ENCODE measurements at regions not wholly inside any gene's neighbourhood (a gene's known extent, or its start where the extent isn't known, plus 50 kb on each side); places are given as distances from the start of the nearest gene placed in this dataset.

DNA sequence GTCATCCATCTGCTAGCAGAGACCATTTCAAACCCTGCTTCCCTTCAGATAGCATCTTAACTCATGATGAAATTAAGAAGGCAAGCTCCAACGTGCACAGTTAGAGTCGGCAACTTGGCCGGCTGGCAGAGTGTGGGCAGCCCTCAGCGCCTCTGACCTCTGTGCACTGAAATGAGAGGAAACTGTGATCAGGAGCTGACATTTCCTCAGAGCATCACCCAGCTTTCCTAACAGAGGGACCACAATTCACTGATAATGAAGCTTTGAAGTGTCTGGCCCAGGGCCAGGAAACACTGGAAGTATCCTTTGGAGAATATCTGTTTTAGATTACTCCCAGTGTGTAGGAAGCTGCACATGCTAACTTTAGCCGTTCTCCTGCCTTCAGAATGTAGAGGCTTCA lies 145.0 kb upstream of the ZC3H11B start:
- BruUV-seq (replicated peaks), result no TSS peak
- intact Hi-C loops (cut with micrococcal nuclease), result no loop called here
- H3K4me1 Mint-ChIP-seq (ENCODE audit: insufficient read depth, unreplicated experiment), result no peaks in the 10 kb centered on the region
- peak; percentile 43 for DNase-seq (ENCODE audit: unreplicated experiment)
- H3K27ac Mint-ChIP-seq (ENCODE audit: low read depth, unreplicated experiment), result no peak overlapping the region
- TF ChIP-seq, protein P1, sequence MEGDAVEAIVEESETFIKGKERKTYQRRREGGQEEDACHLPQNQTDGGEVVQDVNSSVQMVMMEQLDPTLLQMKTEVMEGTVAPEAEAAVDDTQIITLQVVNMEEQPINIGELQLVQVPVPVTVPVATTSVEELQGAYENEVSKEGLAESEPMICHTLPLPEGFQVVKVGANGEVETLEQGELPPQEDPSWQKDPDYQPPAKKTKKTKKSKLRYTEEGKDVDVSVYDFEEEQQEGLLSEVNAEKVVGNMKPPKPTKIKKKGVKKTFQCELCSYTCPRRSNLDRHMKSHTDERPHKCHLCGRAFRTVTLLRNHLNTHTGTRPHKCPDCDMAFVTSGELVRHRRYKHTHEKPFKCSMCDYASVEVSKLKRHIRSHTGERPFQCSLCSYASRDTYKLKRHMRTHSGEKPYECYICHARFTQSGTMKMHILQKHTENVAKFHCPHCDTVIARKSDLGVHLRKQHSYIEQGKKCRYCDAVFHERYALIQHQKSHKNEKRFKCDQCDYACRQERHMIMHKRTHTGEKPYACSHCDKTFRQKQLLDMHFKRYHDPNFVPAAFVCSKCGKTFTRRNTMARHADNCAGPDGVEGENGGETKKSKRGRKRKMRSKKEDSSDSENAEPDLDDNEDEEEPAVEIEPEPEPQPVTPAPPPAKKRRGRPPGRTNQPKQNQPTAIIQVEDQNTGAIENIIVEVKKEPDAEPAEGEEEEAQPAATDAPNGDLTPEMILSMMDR (IDR thresholded peaks at IDR 0.05; ENCODE audit: unreplicated experiment), result no peak
- no peaks in the 10 kb centered on the region for H3K9me3 Mint-ChIP-seq (ENCODE audit: unreplicated experiment)
- ChIA-PET POLR2A (no interaction called here), CTCF (interaction anchor here (1.0 kb wide), 1 partner anchor 46 kb away, joined by 3 read pairs; no protein-coding TSS in a partner anchor)
- H3K4me3 Mint-ChIP-seq (ENCODE audit: unreplicated experiment), result no peak overlapping the region
- peaks cover 46% of the 10 kb centered on the region for H3K27me3 Mint-ChIP-seq (ENCODE audit: insufficient read depth, unreplicated experiment)
- no peaks in the 10 kb centered on the region for H3K36me3 Mint-ChIP-seq (ENCODE audit: insufficient read depth, unreplicated experiment)

DNA sequence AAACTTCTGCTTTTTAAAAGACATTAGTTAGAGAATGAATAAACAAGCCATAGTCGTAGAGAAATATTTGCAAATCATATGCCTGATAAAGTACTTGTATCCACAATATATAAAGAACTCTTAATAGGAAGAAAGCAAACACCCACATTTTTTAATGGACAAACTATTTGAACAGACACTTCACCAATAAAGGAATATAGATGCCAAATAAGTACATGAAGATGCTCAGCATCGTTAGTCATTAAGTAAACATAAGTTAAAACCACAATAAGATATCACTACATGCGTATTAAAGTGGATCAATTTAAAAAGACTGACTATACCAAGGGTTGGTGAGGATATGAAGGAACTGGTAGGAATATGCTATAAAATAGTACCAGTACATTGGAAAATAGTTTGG lies 142.3 kb upstream of the ZC3H11B start:
- BruUV-seq (replicated peaks), result no TSS peak
- Mint-ChIP-seq H3K27me3 (ENCODE audit: insufficient read depth, unreplicated experiment) (peaks cover 63% of the 10 kb centered on the region), H3K4me3 (ENCODE audit: unreplicated experiment) (no peak overlapping the region), H3K9me3 (ENCODE audit: unreplicated experiment) (no peaks in the 10 kb centered on the region), H3K4me1 (ENCODE audit: insufficient read depth, unreplicated experiment) (no peaks in the 10 kb centered on the region), H3K36me3 (ENCODE audit: insufficient read depth, unreplicated experiment) (no peaks in the 10 kb centered on the region), H3K27ac (ENCODE audit: low read depth, unreplicated experiment) (no peak overlapping the region)
- TF ChIP-seq, protein P1 (IDR thresholded peaks at IDR 0.05; ENCODE audit: unreplicated experiment), result no peak
- no peak for DNase-seq (ENCODE audit: unreplicated experiment)
- intact Hi-C loops (cut with micrococcal nuclease), result no loop called here
- ChIA-PET CTCF (interaction anchor here (0.5 kb wide), 1 partner anchor 381 kb away, joined by 3 read pairs; no protein-coding TSS in a partner anchor), POLR2A (no interaction called here)

- TF ChIP-seq, protein P1 (IDR thresholded peaks at IDR 0.05; ENCODE audit: unreplicated experiment), result no peak
- no peaks in the 10 kb centered on the region for H3K9me3 Mint-ChIP-seq (ENCODE audit: unreplicated experiment)
- DNase-seq (ENCODE audit: unreplicated experiment), result peak; percentile 45
- intact Hi-C loops (cut with micrococcal nuclease), result no loop called here
- H3K4me1 Mint-ChIP-seq (ENCODE audit: insufficient read depth, unreplicated experiment), result no peaks in the 10 kb centered on the region
- no peak overlapping the region for H3K27ac Mint-ChIP-seq (ENCODE audit: low read depth, unreplicated experiment)
- ChIA-PET POLR2A (no interaction called here), CTCF (interaction anchor here (0.5 kb wide), 1 partner anchor 381 kb away, joined by 3 read pairs; no protein-coding TSS in a partner anchor)
- H3K27me3 Mint-ChIP-seq (ENCODE audit: insufficient read depth, unreplicated experiment), result peaks cover 63% of the 10 kb centered on the region
- BruUV-seq (replicated peaks), result no TSS peak
- H3K4me3 Mint-ChIP-seq (ENCODE audit: unreplicated experiment), result no peak overlapping the region
- H3K36me3 Mint-ChIP-seq (ENCODE audit: insufficient read depth, unreplicated experiment), result no peaks in the 10 kb centered on the region
Measured at GRCh38 chr1:219754767-219755166, 141.9 kb upstream of the ZC3H11B start.

- no peaks in the 10 kb centered on the region for H3K36me3 Mint-ChIP-seq (ENCODE audit: insufficient read depth, unreplicated experiment)
- no peaks in the 10 kb centered on the region for H3K4me1 Mint-ChIP-seq (ENCODE audit: insufficient read depth, unreplicated experiment)
- no peak overlapping the region for H3K4me3 Mint-ChIP-seq (ENCODE audit: unreplicated experiment)
- CTCF ChIA-PET, result interaction anchor here (0.7 to 1.1 kb wide), 3 partner anchors 10 to 366 kb away, joined by 3 to 4 read pairs (median 3); no protein-coding TSS in a partner anchor
- peaks cover 56% of the 10 kb centered on the region for H3K27me3 Mint-ChIP-seq (ENCODE audit: insufficient read depth, unreplicated experiment)
- no peak for DNase-seq (ENCODE audit: unreplicated experiment)
- TF ChIP-seq, protein P1 (IDR thresholded peaks at IDR 0.05; ENCODE audit: unreplicated experiment), result no peak
- intact Hi-C loops (cut with micrococcal nuclease), result no loop called here
- no TSS peak for BruUV-seq (replicated peaks)
- POLR2A ChIA-PET, result no interaction called here
- no peak overlapping the region for H3K27ac Mint-ChIP-seq (ENCODE audit: low read depth, unreplicated experiment)
- H3K9me3 Mint-ChIP-seq (ENCODE audit: unreplicated experiment), result no peaks in the 10 kb centered on the region
Measured at GRCh38 chr1:219753914-219754313, 141.0 kb upstream of the ZC3H11B start.

All from MCF 10A (cell line).